ENCODE measurements at regions not wholly inside any gene's neighbourhood (a gene's known extent, or its start where the extent isn't known, plus 50 kb on each side); places are given as distances from the start of the nearest gene placed in this dataset.
"Not testable (repeated sequence)": the region's sequence is repeated elsewhere in the genome, so short reads cannot be mapped to it uniquely, and the experiment has no call there.

DNA sequence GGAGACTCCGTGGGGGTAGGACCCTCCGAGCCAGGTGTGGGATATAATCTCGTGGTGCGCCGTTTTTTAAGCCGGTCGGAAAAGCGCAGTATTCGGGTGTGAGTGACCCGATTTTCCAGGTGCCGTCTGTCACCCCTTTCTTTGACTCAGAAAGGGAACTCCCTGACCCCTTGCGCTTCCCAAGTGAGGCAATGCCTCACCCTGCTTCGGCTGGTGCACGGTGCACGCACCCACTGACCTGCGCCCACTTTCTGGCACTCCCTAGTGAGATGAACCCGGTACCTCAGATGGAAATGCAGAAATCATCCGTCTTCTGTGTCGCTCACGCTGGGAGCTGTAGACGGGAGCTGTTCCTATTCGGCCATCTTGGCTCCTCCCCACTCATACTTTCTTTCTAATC lies 336.5 kb upstream of the RIOK2 start:
- TF ChIP-seq, protein P1, sequence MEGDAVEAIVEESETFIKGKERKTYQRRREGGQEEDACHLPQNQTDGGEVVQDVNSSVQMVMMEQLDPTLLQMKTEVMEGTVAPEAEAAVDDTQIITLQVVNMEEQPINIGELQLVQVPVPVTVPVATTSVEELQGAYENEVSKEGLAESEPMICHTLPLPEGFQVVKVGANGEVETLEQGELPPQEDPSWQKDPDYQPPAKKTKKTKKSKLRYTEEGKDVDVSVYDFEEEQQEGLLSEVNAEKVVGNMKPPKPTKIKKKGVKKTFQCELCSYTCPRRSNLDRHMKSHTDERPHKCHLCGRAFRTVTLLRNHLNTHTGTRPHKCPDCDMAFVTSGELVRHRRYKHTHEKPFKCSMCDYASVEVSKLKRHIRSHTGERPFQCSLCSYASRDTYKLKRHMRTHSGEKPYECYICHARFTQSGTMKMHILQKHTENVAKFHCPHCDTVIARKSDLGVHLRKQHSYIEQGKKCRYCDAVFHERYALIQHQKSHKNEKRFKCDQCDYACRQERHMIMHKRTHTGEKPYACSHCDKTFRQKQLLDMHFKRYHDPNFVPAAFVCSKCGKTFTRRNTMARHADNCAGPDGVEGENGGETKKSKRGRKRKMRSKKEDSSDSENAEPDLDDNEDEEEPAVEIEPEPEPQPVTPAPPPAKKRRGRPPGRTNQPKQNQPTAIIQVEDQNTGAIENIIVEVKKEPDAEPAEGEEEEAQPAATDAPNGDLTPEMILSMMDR (IDR thresholded peaks at IDR 0.05): not testable (repeated sequence)
- TF ChIP-seq POLR2A (IDR thresholded peaks at IDR 0.05); POLR2AphosphoS5 (IDR thresholded peaks at IDR 0.05; ENCODE audit: insufficient read depth in 1 of 2, low read depth in 1 of 2): not testable (repeated sequence)
